ENCODE measurements at regions not wholly inside any gene's neighbourhood (a gene's known extent, or its start where the extent isn't known, plus 50 kb on each side); places are given as distances from the start of the nearest gene placed in this dataset.
A peak's percentile ranks its signal among the peaks of the same experiment; 100 is the strongest.
"Not testable (repeated sequence)": the region's sequence is repeated elsewhere in the genome, so short reads cannot be mapped to it uniquely, and the experiment has no call there.

GRCh38 chr6:28585335-28585734 is 59.7 kb downstream of the GPX5 start:
- no peak for DNase-seq

GRCh38 chr6:28586324-28586723 is 60.6 kb downstream of the GPX5 start:
- DNase-seq = no peak

GRCh38 chr6:28586962-28587745 is 61.5 kb downstream of the GPX5 start:
- peak; percentile 63 for DNase-seq

- DNase-seq = no peak
These were observed 62.0 kb downstream of the GPX5 start for GRCh38 chr6:28587746-28588075.

DNA sequence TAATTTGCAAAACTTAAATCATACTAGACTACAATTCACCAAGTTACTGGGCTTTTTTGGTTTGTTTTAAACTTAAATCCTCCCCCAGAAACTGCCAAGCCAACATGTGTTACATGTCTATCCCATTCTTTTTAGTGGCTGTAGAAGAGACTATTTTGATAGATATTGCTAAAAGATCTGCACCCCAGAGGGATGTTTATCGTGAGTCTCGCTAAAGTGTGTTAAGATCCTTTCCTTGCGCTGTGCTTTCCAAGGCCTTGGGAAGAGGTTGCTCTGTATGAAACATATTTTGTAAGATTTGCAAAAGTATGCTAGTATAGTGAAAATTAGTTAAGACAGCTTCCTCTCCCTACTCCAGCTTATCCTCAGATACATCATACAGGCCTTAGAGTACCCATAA is 63.0 kb downstream of the GPX5 start:
- DNase-seq = no peak

DNA sequence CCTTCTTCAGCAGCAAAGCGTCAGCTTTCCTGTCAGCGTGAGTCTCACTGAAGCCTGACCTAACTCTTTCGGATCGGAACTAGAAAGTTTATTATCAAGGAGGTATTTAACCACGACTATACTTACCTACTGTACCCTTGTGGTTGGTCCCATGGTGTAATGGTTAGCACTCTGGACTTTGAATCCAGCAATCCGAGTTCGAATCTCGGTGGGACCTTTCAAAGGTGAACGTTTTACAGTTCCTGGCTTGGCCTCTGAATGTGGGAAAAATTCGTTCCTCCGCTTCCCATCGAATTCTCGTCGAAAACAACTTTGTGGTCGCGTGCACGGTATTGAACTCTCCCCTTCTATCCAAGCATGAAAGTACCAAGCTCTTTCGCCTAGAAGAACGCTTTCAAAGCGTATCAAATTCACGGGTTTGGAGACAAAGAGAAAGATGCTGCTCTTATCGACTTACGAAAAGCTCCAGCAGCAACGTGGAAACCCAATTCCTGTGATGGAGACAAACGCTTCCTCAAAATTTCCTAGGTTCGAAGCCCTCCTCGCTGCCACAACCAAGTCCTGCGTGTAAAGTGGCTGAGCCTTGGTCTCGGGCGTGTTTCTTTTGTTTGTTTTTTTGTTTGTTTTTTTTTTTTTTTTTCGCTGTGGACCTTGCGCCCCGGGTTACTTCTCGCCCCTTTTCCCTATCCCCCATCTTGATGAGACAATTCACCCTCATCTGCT is 63.7 kb downstream of the GPX5 start:
- no peak for DNase-seq

GRCh38 chr6:28589957-28590349 is 64.3 kb downstream of the GPX5 start:
- DNase-seq = no peak

- DNase-seq = no peak
These were observed 71.6 kb downstream of the GPX5 start for GRCh38 chr6:28597217-28597835.

DNA sequence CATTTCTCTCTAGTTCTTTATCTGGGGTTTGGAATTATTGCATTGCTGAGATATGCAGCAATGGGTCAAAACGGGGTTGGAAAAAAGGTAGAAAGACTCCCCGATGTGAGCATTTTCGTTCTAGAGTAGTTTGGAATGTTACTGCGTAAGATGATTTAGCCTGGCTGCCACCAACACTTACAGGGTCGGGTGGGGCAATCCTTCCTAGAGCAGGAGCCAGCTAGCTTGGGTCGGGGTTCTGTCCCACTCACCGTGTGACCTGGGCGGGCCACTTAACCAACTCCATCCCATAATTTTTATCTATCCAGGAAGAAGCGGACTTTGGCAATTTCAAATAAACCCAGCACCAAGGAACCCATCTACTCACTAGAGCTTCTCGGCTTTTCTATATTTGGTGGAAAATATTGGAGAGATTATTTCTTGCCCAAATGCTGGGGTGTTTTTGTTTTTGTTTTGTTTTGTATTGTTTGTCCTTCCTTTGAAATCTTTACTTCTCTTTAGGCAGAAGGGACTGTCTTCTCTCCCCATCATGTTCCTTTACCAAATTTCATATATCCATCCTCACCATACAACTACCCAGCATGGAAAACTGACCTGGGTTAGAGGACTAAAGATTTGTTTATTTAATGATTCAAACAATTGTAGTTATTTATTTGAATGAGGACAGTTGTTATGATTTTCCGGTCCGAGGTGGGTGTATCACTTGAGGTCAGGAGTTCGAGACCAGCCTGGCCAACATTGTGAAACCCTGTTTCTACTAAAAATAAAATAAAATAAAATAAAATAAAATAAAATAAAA is 72.4 kb downstream of the GPX5 start:
- no peak for DNase-seq

GRCh38 chr6:28598757-28599686 is 73.3 kb downstream of the GPX5 start:
- DNase-seq = no peak

DNA sequence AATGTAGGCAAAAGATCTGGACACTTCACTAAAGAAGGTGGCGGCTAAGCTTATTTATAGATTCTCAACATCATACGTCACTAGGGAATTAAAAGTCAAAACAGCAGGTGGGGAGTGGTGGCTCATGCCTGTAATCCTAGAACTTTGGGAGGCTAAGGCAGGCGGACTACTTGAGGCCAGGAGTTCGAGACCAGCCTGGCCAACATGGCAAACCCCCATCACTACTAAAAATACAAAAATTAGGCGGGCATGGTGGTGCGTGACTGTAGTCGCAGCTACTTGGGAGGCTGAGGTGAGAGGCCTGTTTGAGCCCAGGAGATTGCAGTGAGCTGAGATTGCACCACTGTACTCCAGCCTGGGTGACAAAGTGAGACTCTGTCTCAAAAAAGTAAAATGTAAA is 74.6 kb downstream of the GPX5 start:
- DNase-seq = no peak

DNA sequence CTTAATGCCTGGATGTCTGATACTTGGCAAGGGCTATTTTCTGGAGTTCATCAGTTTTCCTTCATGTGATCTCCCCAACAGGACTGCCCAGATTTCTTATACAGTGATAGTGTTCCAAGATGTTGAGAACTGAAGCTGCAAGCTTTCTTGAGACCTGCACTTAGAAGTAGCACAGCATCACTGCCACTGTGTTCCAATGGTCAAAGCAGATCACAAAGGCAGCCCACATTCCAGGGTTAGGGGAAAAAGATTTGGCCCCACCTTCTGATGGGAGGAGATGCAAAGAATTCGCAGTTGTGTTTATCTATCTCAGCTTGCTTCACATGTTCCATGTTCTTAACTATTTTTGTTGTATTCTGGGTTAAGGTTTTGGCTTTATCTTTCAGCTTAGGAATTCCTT is 78.2 kb downstream of the GPX5 start:
- no peak for DNase-seq

GRCh38 chr6:28606424-28607391 is 81.0 kb downstream of the GPX5 start:
- DNase-seq = no peak

- DNase-seq = no peak
These were observed 82.3 kb downstream of the GPX5 start for GRCh38 chr6:28607990-28608389.

DNA sequence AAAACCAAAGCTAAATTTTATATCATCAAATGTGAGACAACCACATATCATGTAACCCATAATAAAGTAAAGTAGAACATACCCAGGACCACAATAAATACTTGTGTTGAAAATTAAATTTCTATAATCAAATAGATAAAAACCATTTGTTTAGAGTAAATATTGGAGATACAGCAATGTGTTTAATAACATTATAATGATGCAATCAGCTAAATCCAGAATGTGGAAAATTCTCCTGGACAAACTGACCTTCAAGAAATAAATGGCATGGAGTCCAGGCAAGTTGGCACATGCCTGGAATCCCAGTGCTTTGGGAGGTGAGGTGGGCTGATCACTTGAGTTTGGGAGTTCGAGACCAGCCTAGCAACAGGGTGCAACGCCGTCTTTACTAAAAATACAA is 84.0 kb downstream of the GPX5 start:
- no peak for DNase-seq

DNA sequence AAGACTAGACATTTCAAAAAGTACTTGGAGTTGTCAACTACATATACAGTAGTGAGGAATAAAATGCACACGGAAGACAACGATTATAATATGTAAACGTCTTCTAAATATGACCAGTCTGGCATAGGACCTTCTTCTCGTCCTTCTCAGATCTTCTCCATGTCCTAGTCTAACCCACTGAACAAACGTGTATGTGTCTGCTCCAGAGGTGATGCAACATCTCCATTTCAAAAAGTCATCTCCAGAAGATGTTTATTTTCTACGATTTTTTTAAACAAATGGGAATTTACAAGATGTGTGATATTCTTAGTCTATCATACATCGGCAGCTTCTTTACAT is 89.9 kb downstream of the GPX5 start:
- DNase-seq = no peak

DNA sequence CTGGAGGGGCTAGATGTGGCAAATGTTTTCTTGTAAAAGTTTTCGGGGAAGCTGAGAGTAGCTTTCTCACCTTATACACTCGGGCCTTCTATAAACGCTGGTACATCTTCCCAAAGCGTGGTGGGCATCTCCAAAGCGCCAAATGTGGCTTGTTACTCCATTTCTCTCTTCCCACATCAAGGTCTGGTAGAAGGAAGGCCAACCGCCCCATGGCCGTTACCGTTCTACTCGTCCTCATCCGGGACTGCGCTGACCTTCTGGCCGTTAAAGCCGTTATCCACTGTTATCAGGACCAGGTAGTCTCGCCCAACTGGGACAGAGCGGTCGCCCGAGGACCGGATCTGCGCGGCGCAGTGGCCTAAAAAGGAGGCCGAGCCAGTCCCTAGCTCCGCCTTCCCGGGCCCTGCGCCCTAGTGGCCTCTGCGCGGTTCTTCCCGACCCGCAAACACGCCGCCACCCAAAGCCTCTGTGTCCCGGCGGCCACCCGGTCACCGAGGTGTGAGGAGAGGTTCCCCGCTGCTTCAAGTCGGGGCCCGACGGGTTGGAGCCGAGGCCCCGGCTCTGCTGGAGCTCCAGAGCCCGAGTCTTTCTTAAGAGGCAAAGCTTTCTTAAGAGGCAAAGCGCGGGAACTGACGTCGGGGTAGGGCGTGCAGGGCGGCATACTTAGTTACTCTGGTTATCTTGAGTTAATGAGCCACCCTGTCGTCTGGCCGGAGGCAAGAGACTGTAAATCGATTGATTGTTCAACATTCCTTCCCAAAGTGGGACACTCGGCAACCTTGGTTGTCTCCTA is 90.5 kb downstream of the GPX5 start:
- no peak for DNase-seq

GRCh38 chr6:28618898-28619555 is 93.3 kb downstream of the GPX5 start:
- no peak for DNase-seq

GRCh38 chr6:28621268-28621667 is 95.6 kb downstream of the GPX5 start:
- DNase-seq = not testable (repeated sequence)

- DNase-seq = not testable (repeated sequence)
These were observed 97.6 kb downstream of the GPX5 start for GRCh38 chr6:28623242-28623641.
